Loucy (cell line): ENCODE measurements at regions not wholly inside any gene's neighbourhood (a gene's known extent, or its start where the extent isn't known, plus 50 kb on each side); places are given as distances from the start of the nearest gene placed in this dataset.

ENCODE experiments used
- EZH2phosphoT487 ChIP-seq: fragments of 200-600 bp; IDR thresholded peaks from 2 replicates; pipeline ENCODE4 v1.6.1; 2018; ENCODE audit warnings: antibody characterized with exemption, mild to moderate bottlenecking, moderate library complexity, borderline replicate concordance
- TF ChIP-seq, protein P1 (sequence below): fragments of 200-600 bp; sonication (generic); conservative IDR thresholded peaks from 2 replicates; pipeline ENCODE4 v1.5.1; 2014; ENCODE audit warnings: mild to moderate bottlenecking, antibody characterized with exemption, low read length

DNA sequence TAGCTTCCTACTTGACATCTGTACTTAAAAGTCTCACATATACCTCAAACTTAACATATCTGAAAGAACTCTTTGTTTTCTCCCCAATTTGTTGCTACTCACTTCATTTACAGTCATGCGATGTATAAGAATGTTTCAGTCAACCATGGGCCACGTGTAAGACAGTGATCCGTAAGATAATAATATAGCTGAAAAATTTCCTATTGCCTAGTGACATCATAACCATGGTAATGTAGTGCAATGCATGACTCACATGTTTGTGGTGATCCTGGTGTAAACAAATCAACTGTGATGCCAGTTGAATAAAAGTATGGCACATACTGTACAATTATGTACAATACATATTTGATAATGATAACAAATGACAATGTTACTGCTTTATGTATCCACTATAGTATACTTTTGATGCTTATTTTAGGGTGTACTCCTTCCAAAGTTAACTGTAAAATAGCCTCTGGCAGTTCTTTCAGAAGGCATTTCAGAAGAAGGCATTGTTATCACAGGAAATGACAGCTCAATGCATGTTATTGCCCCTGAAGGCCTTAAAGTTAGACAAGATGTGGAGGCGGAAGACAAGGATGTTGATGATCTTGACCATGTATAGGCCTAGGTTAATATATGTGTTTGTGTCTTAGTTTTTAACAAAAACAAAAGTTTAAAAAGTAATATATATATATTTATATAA lies 579.0 kb downstream of the EPHA7 start:
- TF ChIP-seq, protein P1, sequence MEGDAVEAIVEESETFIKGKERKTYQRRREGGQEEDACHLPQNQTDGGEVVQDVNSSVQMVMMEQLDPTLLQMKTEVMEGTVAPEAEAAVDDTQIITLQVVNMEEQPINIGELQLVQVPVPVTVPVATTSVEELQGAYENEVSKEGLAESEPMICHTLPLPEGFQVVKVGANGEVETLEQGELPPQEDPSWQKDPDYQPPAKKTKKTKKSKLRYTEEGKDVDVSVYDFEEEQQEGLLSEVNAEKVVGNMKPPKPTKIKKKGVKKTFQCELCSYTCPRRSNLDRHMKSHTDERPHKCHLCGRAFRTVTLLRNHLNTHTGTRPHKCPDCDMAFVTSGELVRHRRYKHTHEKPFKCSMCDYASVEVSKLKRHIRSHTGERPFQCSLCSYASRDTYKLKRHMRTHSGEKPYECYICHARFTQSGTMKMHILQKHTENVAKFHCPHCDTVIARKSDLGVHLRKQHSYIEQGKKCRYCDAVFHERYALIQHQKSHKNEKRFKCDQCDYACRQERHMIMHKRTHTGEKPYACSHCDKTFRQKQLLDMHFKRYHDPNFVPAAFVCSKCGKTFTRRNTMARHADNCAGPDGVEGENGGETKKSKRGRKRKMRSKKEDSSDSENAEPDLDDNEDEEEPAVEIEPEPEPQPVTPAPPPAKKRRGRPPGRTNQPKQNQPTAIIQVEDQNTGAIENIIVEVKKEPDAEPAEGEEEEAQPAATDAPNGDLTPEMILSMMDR = no peak
- TF ChIP-seq EZH2phosphoT487 = no peak
